ENCODE measurements at regions not wholly inside any gene's neighbourhood (a gene's known extent, or its start where the extent isn't known, plus 50 kb on each side); places are given as distances from the start of the nearest gene placed in this dataset.

GRCh38 chr13:52947921-52948373 lies 80.7 kb upstream of the OLFM4 start:
- H3K27me3 ChIP-seq (ENCODE audit: control insufficient read depth, insufficient read depth, low read length) = no peaks in the 10 kb centered on the region
- H3K4me1 ChIP-seq (ENCODE audit: control insufficient read depth, low read depth, low read length) = peaks cover 23% of the 10 kb centered on the region
- no peaks in the 10 kb centered on the region for H3K36me3 ChIP-seq (ENCODE audit: control insufficient read depth, low read depth, low read length)
- no peaks in the 10 kb centered on the region for H3K9me3 ChIP-seq (ENCODE audit: control insufficient read depth, low read depth, low read length)
- no peak overlapping the region for H3K9ac ChIP-seq (ENCODE audit: low read length)
- H3K4me3 ChIP-seq (ENCODE audit: low read length) = no peak overlapping the region
- no peak overlapping the region for H3K27ac ChIP-seq (ENCODE audit: low read length)

DNA sequence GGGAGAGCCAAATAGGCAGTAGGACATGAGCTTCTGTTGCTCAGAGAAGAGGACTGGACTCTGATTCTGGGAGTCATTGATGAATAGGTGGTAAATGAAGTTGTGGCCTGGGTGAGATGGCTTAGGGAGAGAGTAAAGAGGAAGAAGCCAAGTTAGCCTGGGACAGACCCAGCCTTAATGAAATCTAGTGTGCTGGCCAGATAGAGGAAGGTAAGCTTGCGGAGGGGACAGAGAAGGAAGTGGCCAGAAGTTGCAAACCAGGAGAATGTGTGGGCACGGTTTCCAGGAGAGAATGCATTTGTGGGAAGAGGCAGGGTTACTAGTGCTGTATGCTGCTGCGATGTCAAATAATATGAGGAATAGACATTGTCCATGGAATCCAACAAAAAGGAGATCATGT lies 83.3 kb upstream of the OLFM4 start:
- Histone ChIP-seq H3K36me3 (ENCODE audit: control insufficient read depth, low read depth, low read length) (no peaks in the 10 kb centered on the region), H3K4me3 (ENCODE audit: low read length) (no peak overlapping the region), H3K27me3 (ENCODE audit: control insufficient read depth, insufficient read depth, low read length) (no peaks in the 10 kb centered on the region), H3K9ac (ENCODE audit: low read length) (no peak overlapping the region), H3K9me3 (ENCODE audit: control insufficient read depth, low read depth, low read length) (no peaks in the 10 kb centered on the region), H3K4me1 (ENCODE audit: control insufficient read depth, low read depth, low read length) (peaks cover 13% of the 10 kb centered on the region), H3K27ac (ENCODE audit: low read length) (no peak overlapping the region)

GRCh38 chr13:52944697-52945096 lies 83.9 kb upstream of the OLFM4 start:
- no peaks in the 10 kb centered on the region for H3K27me3 ChIP-seq (ENCODE audit: control insufficient read depth, insufficient read depth, low read length)

DNA sequence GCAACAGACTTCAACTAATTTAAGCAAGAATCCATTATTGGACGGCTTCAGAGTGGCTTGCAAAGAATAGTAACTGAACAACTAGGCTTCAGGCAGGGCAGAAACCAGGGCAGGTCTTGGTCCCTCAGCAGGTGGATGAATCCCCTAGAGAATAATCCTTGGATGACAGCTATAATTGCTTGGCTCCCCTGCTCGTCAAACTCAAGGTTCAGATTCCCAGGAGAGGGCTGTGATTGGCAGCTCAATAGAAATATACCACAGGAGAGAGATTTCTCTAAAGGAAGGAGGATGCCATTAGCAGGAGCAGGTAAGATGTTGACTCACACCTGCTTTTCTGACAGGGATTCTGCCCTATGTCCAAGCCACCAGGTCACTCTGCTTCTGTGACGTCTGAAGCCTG lies 89.6 kb upstream of the PCDH8 start:
- Histone ChIP-seq H3K9ac (ENCODE audit: low read length) (no peak overlapping the region), H3K27me3 (ENCODE audit: control insufficient read depth, insufficient read depth, low read length) (no peaks in the 10 kb centered on the region), H3K9me3 (ENCODE audit: control insufficient read depth, low read depth, low read length) (no peaks in the 10 kb centered on the region), H3K4me1 (ENCODE audit: control insufficient read depth, low read depth, low read length) (peaks cover 7% of the 10 kb centered on the region), H3K27ac (ENCODE audit: low read length) (no peak overlapping the region), H3K4me3 (ENCODE audit: low read length) (no peak overlapping the region), H3K36me3 (ENCODE audit: control insufficient read depth, low read depth, low read length) (no peaks in the 10 kb centered on the region)

More at GRCh38 chr13:52944697-52945096, 83.9 kb upstream of the OLFM4 start:
- H3K4me1 ChIP-seq (ENCODE audit: control insufficient read depth, low read depth, low read length) = peaks cover 12% of the 10 kb centered on the region
- no peaks in the 10 kb centered on the region for H3K9me3 ChIP-seq (ENCODE audit: control insufficient read depth, low read depth, low read length)
- no peak overlapping the region for H3K9ac ChIP-seq (ENCODE audit: low read length)
- no peak overlapping the region for H3K4me3 ChIP-seq (ENCODE audit: low read length)
- no peaks in the 10 kb centered on the region for H3K36me3 ChIP-seq (ENCODE audit: control insufficient read depth, low read depth, low read length)
- H3K27ac ChIP-seq (ENCODE audit: low read length) = no peak overlapping the region

DNA sequence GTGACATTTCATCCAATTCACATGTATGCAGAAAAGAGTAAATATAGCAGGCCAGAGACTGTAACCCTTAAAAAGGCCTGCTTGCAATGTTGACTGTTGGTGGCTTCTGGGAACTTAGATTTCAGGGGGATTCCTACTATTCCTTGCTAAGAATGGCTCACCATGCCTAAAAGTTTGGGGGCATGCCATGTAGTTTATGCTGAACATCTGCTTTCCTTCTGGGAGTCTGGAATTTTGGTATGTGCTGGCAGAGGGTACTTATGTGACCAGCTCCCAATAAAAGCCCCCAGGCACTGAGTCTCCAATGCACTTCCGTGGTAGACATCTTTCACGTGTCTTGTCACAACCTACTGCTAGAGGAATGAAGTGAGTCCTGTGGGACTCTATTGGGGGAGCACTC lies 88.4 kb upstream of the PCDH8 start:
- Histone ChIP-seq H3K27ac (ENCODE audit: low read length) (no peak overlapping the region), H3K36me3 (ENCODE audit: control insufficient read depth, low read depth, low read length) (no peaks in the 10 kb centered on the region), H3K4me3 (ENCODE audit: low read length) (no peak overlapping the region), H3K27me3 (ENCODE audit: control insufficient read depth, insufficient read depth, low read length) (no peaks in the 10 kb centered on the region), H3K4me1 (ENCODE audit: control insufficient read depth, low read depth, low read length) (peaks cover 12% of the 10 kb centered on the region), H3K9ac (ENCODE audit: low read length) (no peak overlapping the region), H3K9me3 (ENCODE audit: control insufficient read depth, low read depth, low read length) (no peaks in the 10 kb centered on the region)

GRCh38 chr13:52934258-52934657 lies 85.8 kb upstream of the PCDH8 start:
- no peak overlapping the region for H3K4me3 ChIP-seq (ENCODE audit: low read length)
- H3K9me3 ChIP-seq (ENCODE audit: control insufficient read depth, low read depth, low read length) = no peaks in the 10 kb centered on the region
- H3K36me3 ChIP-seq (ENCODE audit: control insufficient read depth, low read depth, low read length) = no peaks in the 10 kb centered on the region
- no peak overlapping the region for H3K9ac ChIP-seq (ENCODE audit: low read length)
- peaks cover 24% of the 10 kb centered on the region for H3K4me1 ChIP-seq (ENCODE audit: control insufficient read depth, low read depth, low read length)
- H3K27me3 ChIP-seq (ENCODE audit: control insufficient read depth, insufficient read depth, low read length) = no peaks in the 10 kb centered on the region
- no peak overlapping the region for H3K27ac ChIP-seq (ENCODE audit: low read length)

- H3K9me3 ChIP-seq (ENCODE audit: control insufficient read depth, low read depth, low read length) = no peaks in the 10 kb centered on the region
- H3K27me3 ChIP-seq (ENCODE audit: control insufficient read depth, insufficient read depth, low read length) = no peaks in the 10 kb centered on the region
- H3K27ac ChIP-seq (ENCODE audit: low read length) = no peak overlapping the region
- H3K4me1 ChIP-seq (ENCODE audit: control insufficient read depth, low read depth, low read length) = peaks cover 24% of the 10 kb centered on the region
- no peak overlapping the region for H3K9ac ChIP-seq (ENCODE audit: low read length)
- H3K36me3 ChIP-seq (ENCODE audit: control insufficient read depth, low read depth, low read length) = no peaks in the 10 kb centered on the region
- H3K4me3 ChIP-seq (ENCODE audit: low read length) = no peak overlapping the region
These were observed 85.2 kb upstream of the PCDH8 start for GRCh38 chr13:52933547-52934210.

DNA sequence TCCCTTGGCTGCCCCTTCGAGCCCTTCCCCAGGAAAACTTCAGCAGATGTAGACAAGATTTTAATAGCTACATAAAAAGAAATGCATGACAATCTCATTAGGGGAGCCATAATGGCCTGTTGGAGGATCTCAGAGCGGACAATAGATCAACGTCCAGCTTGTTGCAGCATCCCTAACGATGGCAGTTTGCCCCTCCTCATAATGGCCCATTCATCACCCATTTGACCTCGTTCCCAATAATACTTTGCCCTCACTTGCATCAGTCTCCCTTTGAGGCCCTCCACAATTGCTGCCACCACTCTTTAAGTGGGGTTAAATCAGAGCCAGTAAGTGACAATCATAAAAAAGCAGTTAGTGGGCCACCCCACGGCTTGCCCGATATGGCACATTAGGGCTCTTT lies 84.7 kb upstream of the PCDH8 start:
- H3K36me3 ChIP-seq (ENCODE audit: control insufficient read depth, low read depth, low read length) = no peaks in the 10 kb centered on the region
- H3K27me3 ChIP-seq (ENCODE audit: control insufficient read depth, insufficient read depth, low read length) = no peaks in the 10 kb centered on the region
- no peaks in the 10 kb centered on the region for H3K9me3 ChIP-seq (ENCODE audit: control insufficient read depth, low read depth, low read length)
- no peak overlapping the region for H3K9ac ChIP-seq (ENCODE audit: low read length)
- H3K4me3 ChIP-seq (ENCODE audit: low read length) = no peak overlapping the region
- H3K4me1 ChIP-seq (ENCODE audit: control insufficient read depth, low read depth, low read length) = peaks cover 24% of the 10 kb centered on the region
- no peak overlapping the region for H3K27ac ChIP-seq (ENCODE audit: low read length)

DNA sequence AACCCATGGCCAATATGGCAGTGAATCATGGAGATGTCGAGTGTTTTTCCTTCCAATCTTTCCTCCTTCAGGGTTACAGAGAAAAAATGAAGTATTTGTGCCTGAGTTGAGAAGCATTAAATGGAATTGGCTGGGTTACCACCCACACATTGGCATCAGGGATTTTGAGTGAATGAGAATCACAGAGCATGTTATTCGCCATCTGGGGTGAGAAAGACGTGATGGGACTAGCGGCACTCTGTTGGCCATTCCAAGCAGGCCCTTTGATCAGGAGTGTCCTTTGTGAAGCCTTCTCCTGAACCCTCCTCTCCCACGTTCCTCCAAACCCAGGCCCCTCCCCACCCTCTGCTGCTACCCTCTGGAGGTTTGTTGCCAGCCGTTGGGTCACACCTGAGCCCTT lies 84.2 kb upstream of the PCDH8 start:
- no peak overlapping the region for H3K27ac ChIP-seq (ENCODE audit: low read length)
- H3K4me3 ChIP-seq (ENCODE audit: low read length) = no peak overlapping the region
- H3K9me3 ChIP-seq (ENCODE audit: control insufficient read depth, low read depth, low read length) = no peaks in the 10 kb centered on the region
- no peak overlapping the region for H3K9ac ChIP-seq (ENCODE audit: low read length)
- no peaks in the 10 kb centered on the region for H3K27me3 ChIP-seq (ENCODE audit: control insufficient read depth, insufficient read depth, low read length)
- peaks cover 24% of the 10 kb centered on the region for H3K4me1 ChIP-seq (ENCODE audit: control insufficient read depth, low read depth, low read length)
- H3K36me3 ChIP-seq (ENCODE audit: control insufficient read depth, low read depth, low read length) = no peaks in the 10 kb centered on the region

DNA sequence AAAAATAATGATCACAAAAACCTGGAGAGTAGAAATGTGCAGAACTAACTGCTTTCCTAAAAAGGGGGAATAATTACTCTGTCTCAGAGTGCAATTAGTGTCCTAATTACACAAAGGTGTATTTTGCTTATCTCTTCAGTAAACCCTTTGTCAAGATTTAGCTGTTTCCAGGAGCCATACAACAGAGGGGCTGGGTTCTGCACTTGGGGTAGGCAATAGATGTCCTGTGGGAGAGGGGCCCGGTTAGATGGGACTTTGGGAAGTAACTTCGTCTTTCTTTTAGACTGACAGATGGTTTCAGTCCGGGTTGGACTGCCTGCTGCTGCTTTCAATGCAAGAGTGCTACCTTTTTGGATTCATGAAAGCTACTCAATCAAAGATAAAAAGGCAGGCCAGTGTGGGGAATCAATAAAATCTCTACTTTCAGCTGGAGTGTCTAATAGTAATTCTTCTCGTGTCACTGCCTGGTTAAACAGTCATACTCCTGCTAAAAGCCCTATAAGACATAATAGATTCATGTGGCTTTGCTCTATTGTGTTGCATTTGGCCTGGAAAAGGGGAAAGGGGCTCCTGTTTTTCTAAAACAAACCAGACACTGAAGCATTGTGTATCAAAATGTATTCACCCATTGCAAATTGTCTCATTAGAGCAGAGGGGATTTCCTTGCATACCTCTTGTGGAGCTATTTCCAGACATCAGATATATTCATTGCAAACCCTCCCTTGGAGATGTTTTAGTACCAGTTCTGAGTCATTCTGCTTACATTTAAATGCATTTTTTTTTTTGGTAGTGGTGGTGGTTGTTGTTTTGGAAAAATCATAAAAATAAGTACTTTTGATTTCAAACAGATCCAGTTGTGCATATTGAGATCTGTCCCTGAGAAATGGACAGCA lies 83.3 kb upstream of the PCDH8 start:
- Histone ChIP-seq H3K36me3 (ENCODE audit: control insufficient read depth, low read depth, low read length) (no peaks in the 10 kb centered on the region), H3K27ac (ENCODE audit: low read length) (no peak overlapping the region), H3K4me3 (ENCODE audit: low read length) (no peak overlapping the region), H3K27me3 (ENCODE audit: control insufficient read depth, insufficient read depth, low read length) (no peaks in the 10 kb centered on the region), H3K9me3 (ENCODE audit: control insufficient read depth, low read depth, low read length) (no peaks in the 10 kb centered on the region), H3K9ac (ENCODE audit: low read length) (no peak overlapping the region), H3K4me1 (ENCODE audit: control insufficient read depth, low read depth, low read length) (peaks cover 24% of the 10 kb centered on the region)

DNA sequence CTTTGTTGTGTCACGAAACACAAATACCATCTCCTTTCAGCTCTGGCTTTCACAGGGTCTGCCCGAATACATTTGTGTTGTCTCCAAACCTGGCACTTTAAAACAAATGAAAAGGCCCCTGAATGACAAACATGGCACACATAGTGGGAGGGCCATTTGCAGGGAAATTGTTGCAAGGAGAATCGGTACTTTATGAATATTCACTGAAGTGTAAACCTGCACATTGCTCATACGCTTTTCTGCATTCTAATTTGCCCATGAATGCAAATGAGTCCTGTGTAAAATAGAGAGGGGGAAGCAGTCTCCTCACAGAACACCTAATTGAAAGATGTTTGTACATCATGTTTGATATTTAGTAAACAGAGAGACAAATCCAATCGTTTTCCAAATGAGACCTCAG lies 82.7 kb upstream of the PCDH8 start:
- no peak overlapping the region for H3K4me3 ChIP-seq (ENCODE audit: low read length)
- peaks cover 24% of the 10 kb centered on the region for H3K4me1 ChIP-seq (ENCODE audit: control insufficient read depth, low read depth, low read length)
- no peaks in the 10 kb centered on the region for H3K36me3 ChIP-seq (ENCODE audit: control insufficient read depth, low read depth, low read length)
- no peaks in the 10 kb centered on the region for H3K9me3 ChIP-seq (ENCODE audit: control insufficient read depth, low read depth, low read length)
- no peak overlapping the region for H3K27ac ChIP-seq (ENCODE audit: low read length)
- no peaks in the 10 kb centered on the region for H3K27me3 ChIP-seq (ENCODE audit: control insufficient read depth, insufficient read depth, low read length)
- H3K9ac ChIP-seq (ENCODE audit: low read length) = no peak overlapping the region

GRCh38 chr13:52929846-52930245 lies 81.4 kb upstream of the PCDH8 start:
- Histone ChIP-seq H3K9me3 (ENCODE audit: control insufficient read depth, low read depth, low read length) (no peaks in the 10 kb centered on the region), H3K27me3 (ENCODE audit: control insufficient read depth, insufficient read depth, low read length) (no peaks in the 10 kb centered on the region), H3K4me3 (ENCODE audit: low read length) (no peak overlapping the region), H3K9ac (ENCODE audit: low read length) (no peak overlapping the region), H3K27ac (ENCODE audit: low read length) (no peak overlapping the region), H3K4me1 (ENCODE audit: control insufficient read depth, low read depth, low read length) (peaks cover 24% of the 10 kb centered on the region), H3K36me3 (ENCODE audit: control insufficient read depth, low read depth, low read length) (no peaks in the 10 kb centered on the region)
